IMR-90 (cell line): ENCODE measurements at regions not wholly inside any gene's neighbourhood (a gene's known extent, or its start where the extent isn't known, plus 50 kb on each side); places are given as distances from the start of the nearest gene placed in this dataset.
A peak's percentile ranks its signal among the peaks of the same experiment; 100 is the strongest.

Experiments
- ATAC-seq: fragments of 200-7000 bp; cut with Tn5 transposase; 2 replicates; pipeline ENCODE4 v1.9.1; 2020; ENCODE audit warnings: low read depth, mild to moderate bottlenecking, moderate library complexity
- BruUV-seq: library from RNA; stranded (reverse); fragments of 400-500 nt; replicated peaks from 2 replicates; lab custom pipeline; 2021; lab: Mats Ljungman, UMichigan
- CTCF ChIA-PET: fragments of 300-600 bp; formaldehyde crosslinking; extraction: SDS; loops from one replicate; lab custom pipeline; 2021; ENCODE audit warnings: antibody characterized with exemption; lab: Yijun Ruan, JAX
- POLR2A ChIA-PET: fragments of 300-600 bp; sonication (Branson Sonifier 250); formaldehyde crosslinking; loops from one replicate; lab custom pipeline; 2022; ENCODE audit warnings: antibody characterized with exemption; ENCODE audit not compliant: unreplicated experiment; lab: Charles Lee
- DNase-seq: peaks from one replicate; pipeline ENCODE4 v3.0.0; 2013
- H2AFZ ChIP-seq: replicated peaks from 2 replicates; pipeline ENCODE3; 2013; ENCODE audit warnings: low read length, mild to moderate bottlenecking; ENCODE audit not compliant: poor library complexity
- H2AK5ac ChIP-seq: 2 replicates; pipeline ENCODE4 v1.6.1; 2013; ENCODE audit warnings: low read depth, low read length, inconsistent platforms
- H2AK9ac ChIP-seq: replicated peaks from 2 replicates; pipeline ENCODE3; 2013; ENCODE audit warnings: mild to moderate bottlenecking, low read depth, low read length, moderate library complexity; ENCODE audit not compliant: poor library complexity
- H2BK120ac ChIP-seq: 2 replicates; pipeline ENCODE4 v1.6.1; 2013; ENCODE audit warnings: low read depth, low read length, inconsistent platforms
- H2BK15ac ChIP-seq: 3 replicates; pipeline ENCODE4 v1.6.1; 2013; ENCODE audit warnings: low read depth, low read length, inconsistent platforms
- H2BK20ac ChIP-seq: 2 replicates; pipeline ENCODE4 v1.6.1; 2013; ENCODE audit warnings: low read depth, mild to moderate bottlenecking, inconsistent platforms, low read length, moderate library complexity
- H2BK5ac ChIP-seq: 2 replicates; pipeline ENCODE4 v1.6.1; 2013; ENCODE audit warnings: mild to moderate bottlenecking, low read depth, low read length, inconsistent platforms; ENCODE audit not compliant: poor library complexity, severe bottlenecking
- H3K14ac ChIP-seq: replicated peaks from 2 replicates; pipeline ENCODE4 v1.6.1; 2013; ENCODE audit warnings: low read depth, low read length, inconsistent platforms
- H3K18ac ChIP-seq: 2 replicates; pipeline ENCODE4 v1.6.1; 2013; ENCODE audit warnings: low read depth, low read length, control low read depth
- H3K23ac ChIP-seq: 2 replicates; pipeline ENCODE4 v1.6.1; 2013; ENCODE audit warnings: low read depth, low read length, inconsistent platforms
- H3K27ac ChIP-seq: 2 replicates; pipeline ENCODE4 v1.5.1; 2013; ENCODE audit warnings: mild to moderate bottlenecking, control low read depth, low read length; ENCODE audit not compliant: insufficient read depth
- H3K27me3 ChIP-seq: 2 replicates; pipeline ENCODE4 v1.6.1; 2013; ENCODE audit warnings: low read length; ENCODE audit not compliant: control insufficient read depth, insufficient read depth
- H3K36me3 ChIP-seq: 2 replicates; pipeline ENCODE4 v1.6.1; 2013; ENCODE audit warnings: low read length, mixed read lengths; ENCODE audit not compliant: control insufficient read depth, insufficient read depth
- H3K4ac ChIP-seq: 2 replicates; pipeline ENCODE4 v1.6.1; 2013; ENCODE audit warnings: low read depth, low read length, inconsistent platforms
- H3K4me1 ChIP-seq: 2 replicates; pipeline ENCODE4 v1.6.1; 2013; ENCODE audit warnings: low read length, mixed read lengths; ENCODE audit not compliant: control insufficient read depth, insufficient read depth
- H3K4me2 ChIP-seq: 2 replicates; pipeline ENCODE4 v1.6.1; 2013; ENCODE audit warnings: low read depth, mild to moderate bottlenecking, control low read depth, low read length, moderate library complexity
- H3K4me3 ChIP-seq: 2 replicates; pipeline ENCODE4 v1.5.1; 2013; ENCODE audit warnings: low read depth, mild to moderate bottlenecking, control low read depth, low read length, moderate library complexity; ENCODE audit not compliant: insufficient read depth
- H3K56ac ChIP-seq: 2 replicates; pipeline ENCODE4 v1.6.1; 2013; ENCODE audit warnings: low read length, inconsistent platforms; ENCODE audit not compliant: insufficient read depth; ENCODE audit errors: extremely low read depth
- H3K79me1 ChIP-seq, 2 experiments: 2 replicates each; pipeline ENCODE4 v1.6.1; 2013; ENCODE audit warnings: low read length in 2 of 2, inconsistent platforms in 1 of 2, low read depth in 1 of 2
- H3K9ac ChIP-seq: 2 replicates; pipeline ENCODE4 v1.6.1; 2013; ENCODE audit warnings: low read depth, low read length, control low read depth
- H3K9me1 ChIP-seq: 2 replicates; pipeline ENCODE4 v1.6.1; 2013; ENCODE audit warnings: low read length, inconsistent platforms; ENCODE audit not compliant: insufficient read depth
- H3K9me3 ChIP-seq: 2 replicates; pipeline ENCODE4 v1.6.1; 2013; ENCODE audit warnings: low read length; ENCODE audit not compliant: control insufficient read depth, insufficient read depth
- H4K20me1 ChIP-seq: 2 replicates; pipeline ENCODE4 v1.6.1; 2013; ENCODE audit warnings: low read length, inconsistent platforms; ENCODE audit not compliant: insufficient read depth
- H4K5ac ChIP-seq: 2 replicates; pipeline ENCODE4 v1.6.1; 2013; ENCODE audit warnings: mild to moderate bottlenecking, low read depth, low read length, control low read depth
- H4K8ac ChIP-seq, 2 experiments: 2 replicates each; pipeline ENCODE4 v1.6.1; 2013; ENCODE audit warnings: low read depth in 2 of 2, low read length in 2 of 2, control low read depth in 1 of 2, inconsistent platforms in 1 of 2
- H4K91ac ChIP-seq: 2 replicates; pipeline ENCODE4 v1.6.1; 2013; ENCODE audit warnings: low read depth, low read length, inconsistent platforms; ENCODE audit not compliant: insufficient read depth
- FOS ChIP-seq: fragments of 150-350 bp; IDR thresholded peaks from 2 replicates; pipeline ENCODE4 v1.6.1; 2016; ENCODE audit warnings: low read depth, low read length
- RCOR1 ChIP-seq: IDR thresholded peaks from 2 replicates; pipeline ENCODE4 v1.6.1; 2012; ENCODE audit warnings: mild to moderate bottlenecking, low read length, improper control_type of control experiment; ENCODE audit not compliant: insufficient replicate concordance
- WGBS, 2 experiments: methylation state at CpG; one replicate each; pipeline versions ENCODE4 v1.1.5 to v1.1.7; 2013; ENCODE audit warnings: missing lambda C conversion rate in 2 of 2; ENCODE audit not compliant: insufficient read length in 1 of 2; ENCODE audit errors: extremely low coverage in 2 of 2; 5-methylcytosine and 5-hydroxymethylcytosine counted together
- dilution Hi-C: fragments of 300-500 bp; cut with HindIII; formaldehyde crosslinking; loops from one replicate; pipeline ENCODE4 v1.14.3; 2018; ENCODE audit warnings: low sequenced_read_pairs; ENCODE audit not compliant: unreplicated experiment
- in situ Hi-C: fragments of 300-500 bp; cut with MboI; formaldehyde crosslinking; loops from 3 replicates; pipeline ENCODE4 v1.14.3; 2019; ENCODE audit warnings: low sequenced_read_pairs, inconsistent platforms, mixed read lengths
- intact Hi-C: fragments of 100-400 bp; cut with micrococcal nuclease; formaldehyde crosslinking; loops from 2 replicates; pipeline ENCODE4 v1.10.0; 2022

- peak; percentile 82 for DNase-seq
- no peak overlapping the region for H3K4me2 ChIP-seq
- no peak overlapping the region for H2BK5ac ChIP-seq
- H2BK15ac ChIP-seq = no peak overlapping the region
- H4K20me1 ChIP-seq = no peaks in the 10 kb centered on the region
- no peak overlapping the region for H2BK120ac ChIP-seq
- H3K4me3 ChIP-seq = no peak overlapping the region
- in situ Hi-C loops (no loop called here), dilution Hi-C loops (no loop called here), intact Hi-C loops (no loop called here)
- H2AFZ ChIP-seq = peak overlapping the region; percentile 4
- H3K9me3 ChIP-seq = no peaks in the 10 kb centered on the region
- no peak overlapping the region for H3K14ac ChIP-seq
- H2BK20ac ChIP-seq = no peak overlapping the region
- peak; percentile 90 for ATAC-seq
- H3K27me3 ChIP-seq = no peaks in the 10 kb centered on the region
- H2AK9ac ChIP-seq = no peak overlapping the region
- H2AK5ac ChIP-seq = no peak overlapping the region
- no peak overlapping the region for H4K8ac ChIP-seq
- H3K36me3 ChIP-seq = no peaks in the 10 kb centered on the region
- no peaks in the 10 kb centered on the region for H3K9me1 ChIP-seq
- no peaks in the 10 kb centered on the region for H3K4me1 ChIP-seq
- H4K91ac ChIP-seq = no peak overlapping the region
- POLR2A ChIA-PET = no interaction called here
- H3K4ac ChIP-seq = no peak overlapping the region
- H3K79me1 ChIP-seq = no peaks in the 10 kb centered on the region
- BruUV-seq = no TSS peak
- no peak overlapping the region for H3K9ac ChIP-seq
- TF ChIP-seq FOS (0 out of 2 replicates have a peak, but pooled peaks have one; percentile 10), RCOR1 (no peak)
- H3K23ac ChIP-seq = no peak overlapping the region
- H3K18ac ChIP-seq = no peak overlapping the region
- H4K5ac ChIP-seq = no peak overlapping the region
- WGBS, 2 experiments = 47% methylated on average over 3 of the region's 4 CpGs; no CpG with 5 or more reads in 1 of the 2 experiments
- no peak overlapping the region for H3K56ac ChIP-seq
- CTCF ChIA-PET = no interaction called here
- H3K27ac ChIP-seq = no peak overlapping the region
Measured at GRCh38 chr15:95994418-95994817, 336.1 kb upstream of the NR2F2 start.
